ENCODE measurements at regions not wholly inside any gene's neighbourhood (a gene's known extent, or its start where the extent isn't known, plus 50 kb on each side); places are given as distances from the start of the nearest gene placed in this dataset.

GRCh38 chr12:63066136-63066535 lies 84.9 kb downstream of the AVPR1A start:
- Histone ChIP-seq H3K9me3 (no peaks in the 10 kb centered on the region), H3K27me3 (replicated peaks in 1 of 7) (peaks cover 0 to 5% (median 0%) of the 10 kb centered on the region in 7 donors), H3K36me3 (no peaks in the 10 kb centered on the region), H3K4me1 (no peaks in the 10 kb centered on the region), H3K27ac (no peak overlapping the region), H3K4me3 (no peak overlapping the region)
- no peak for DNase-seq
- TF ChIP-seq POLR2AphosphoS5 (IDR thresholded peaks at IDR 0.05) = no peak
- TF ChIP-seq POLR2A (IDR thresholded peaks at IDR 0.05) = no peak
- TF ChIP-seq CTCF (IDR thresholded peaks at IDR 0.05 in 8 of 11, conservative IDR thresholded peaks at IDR 0.05 in 3 of 11) = no peak
- WGBS, 5 donors = 93 to 100% (median 100%) methylated on average over 1 of the region's 1 CpG
- intact Hi-C loops (cut with DNase I; ENCODE audit: low total_unique reads) = no loop called here

GRCh38 chr12:63064080-63064479 lies 86.9 kb downstream of the AVPR1A start:
- intact Hi-C loops (cut with DNase I; ENCODE audit: low total_unique reads) = no loop called here
- Histone ChIP-seq H3K27me3 (replicated peaks in 1 of 7) (peaks cover 0 to 5% (median 0%) of the 10 kb centered on the region in 7 donors), H3K4me1 (no peaks in the 10 kb centered on the region), H3K36me3 (no peaks in the 10 kb centered on the region), H3K4me3 (no peak overlapping the region), H3K27ac (no peak overlapping the region), H3K9me3 (no peaks in the 10 kb centered on the region)
- WGBS, 5 donors = 5 to 16% (median 7%) methylated on average over 1 of the region's 1 CpG
- DNase-seq = no peak
- TF ChIP-seq POLR2A (IDR thresholded peaks at IDR 0.05) = no peak
- no peak for TF ChIP-seq POLR2AphosphoS5 (IDR thresholded peaks at IDR 0.05)
- no peak for TF ChIP-seq CTCF (IDR thresholded peaks at IDR 0.05 in 8 of 11, conservative IDR thresholded peaks at IDR 0.05 in 3 of 11)

- Histone ChIP-seq H3K4me3 (no peak overlapping the region), H3K27me3 (replicated peaks in 1 of 7) (no peaks in the 10 kb centered on the region), H3K27ac (no peak overlapping the region), H3K4me1 (no peaks in the 10 kb centered on the region), H3K9me3 (no peaks in the 10 kb centered on the region), H3K36me3 (no peaks in the 10 kb centered on the region)
- TF ChIP-seq CTCF (IDR thresholded peaks at IDR 0.05 in 8 of 11, conservative IDR thresholded peaks at IDR 0.05 in 3 of 11) = no peak
- no peak for TF ChIP-seq POLR2AphosphoS5 (IDR thresholded peaks at IDR 0.05)
- no peak for TF ChIP-seq POLR2A (IDR thresholded peaks at IDR 0.05)
- DNase-seq = no peak
- intact Hi-C loops (cut with DNase I; ENCODE audit: low total_unique reads) = no loop called here
Measured at GRCh38 chr12:63056649-63057048, 94.4 kb downstream of the AVPR1A start.

GRCh38 chr12:63052696-63053095 lies 98.3 kb downstream of the AVPR1A start:
- Histone ChIP-seq H3K36me3 (no peaks in the 10 kb centered on the region), H3K27me3 (replicated peaks in 1 of 7) (no peaks in the 10 kb centered on the region), H3K4me3 (no peak overlapping the region), H3K4me1 (no peaks in the 10 kb centered on the region), H3K9me3 (no peaks in the 10 kb centered on the region), H3K27ac (no peak overlapping the region)
- no peak for DNase-seq
- TF ChIP-seq POLR2AphosphoS5 (IDR thresholded peaks at IDR 0.05) (no peak), POLR2A (IDR thresholded peaks at IDR 0.05) (no peak), CTCF (IDR thresholded peaks at IDR 0.05 in 8 of 11, conservative IDR thresholded peaks at IDR 0.05 in 3 of 11) (no peak)
- intact Hi-C loops (cut with DNase I; ENCODE audit: low total_unique reads) = no loop called here

Measured in spleen (tissue), 11 donors.